ENCODE measurements at regions not wholly inside any gene's neighbourhood (a gene's known extent, or its start where the extent isn't known, plus 50 kb on each side); places are given as distances from the start of the nearest gene placed in this dataset.
"Not testable (repeated sequence)": the region's sequence is repeated elsewhere in the genome, so short reads cannot be mapped to it uniquely, and the experiment has no call there.

DNA sequence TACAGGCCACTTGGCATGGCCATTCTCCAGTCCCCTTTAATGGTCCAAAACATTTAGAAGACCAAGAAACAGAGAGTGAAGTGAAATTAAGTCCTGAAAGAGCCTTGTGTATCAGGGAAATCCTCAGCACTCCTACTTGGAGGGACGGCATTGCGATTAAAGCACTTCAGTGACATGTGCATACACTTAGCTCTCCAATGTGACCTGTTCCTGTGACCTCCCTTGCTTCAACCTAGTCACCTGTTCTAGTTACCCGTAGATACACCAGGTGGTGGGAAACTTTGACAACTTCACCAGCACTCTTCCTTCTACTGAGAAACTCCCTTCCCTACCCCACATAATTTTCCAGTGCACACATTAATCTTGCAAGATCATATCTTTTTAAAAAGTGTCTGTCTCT, 785.3 kb downstream of the TTLL7 start:
- DNase-seq: not testable (repeated sequence)

DNA sequence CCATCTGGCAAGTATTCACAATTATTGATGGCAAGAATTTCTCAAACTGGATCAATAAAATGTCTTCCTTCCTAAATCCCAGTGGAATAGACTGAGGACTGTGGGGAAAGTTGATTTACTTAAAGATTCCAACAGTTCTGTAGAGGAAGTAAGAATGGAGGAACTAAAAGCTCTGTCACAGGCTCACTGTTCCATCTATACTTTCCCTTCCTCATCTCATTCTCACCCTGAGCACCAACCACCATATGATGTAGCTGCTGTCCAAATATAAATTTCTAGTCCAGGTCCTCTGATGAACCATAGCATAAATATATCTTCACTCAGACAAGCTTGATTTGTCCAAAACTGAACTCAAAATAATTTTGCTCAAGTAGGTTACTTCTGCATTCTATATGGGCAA, 786.9 kb downstream of the TTLL7 start:
- not testable (repeated sequence) for DNase-seq

DNA sequence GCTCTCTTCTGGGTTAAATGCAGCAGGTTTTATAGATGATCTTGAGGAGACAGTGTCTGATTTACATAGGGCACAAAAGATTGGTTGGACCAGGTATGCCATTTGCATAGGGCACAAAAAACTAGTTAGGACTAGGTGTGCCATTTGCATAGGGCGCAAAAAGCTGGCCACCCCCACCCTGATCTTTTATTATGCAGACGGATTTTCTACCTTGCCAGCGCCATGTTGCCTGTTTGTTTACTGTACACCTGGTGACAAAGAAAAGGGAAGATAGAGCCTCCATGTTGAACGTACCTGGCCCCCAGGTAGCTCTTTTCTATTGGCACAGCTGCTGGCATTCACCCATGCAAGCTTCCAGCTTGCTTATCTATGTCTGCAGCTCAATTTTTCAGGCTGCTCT, 790.4 kb downstream of the TTLL7 start:
- not testable (repeated sequence) for DNase-seq

DNA sequence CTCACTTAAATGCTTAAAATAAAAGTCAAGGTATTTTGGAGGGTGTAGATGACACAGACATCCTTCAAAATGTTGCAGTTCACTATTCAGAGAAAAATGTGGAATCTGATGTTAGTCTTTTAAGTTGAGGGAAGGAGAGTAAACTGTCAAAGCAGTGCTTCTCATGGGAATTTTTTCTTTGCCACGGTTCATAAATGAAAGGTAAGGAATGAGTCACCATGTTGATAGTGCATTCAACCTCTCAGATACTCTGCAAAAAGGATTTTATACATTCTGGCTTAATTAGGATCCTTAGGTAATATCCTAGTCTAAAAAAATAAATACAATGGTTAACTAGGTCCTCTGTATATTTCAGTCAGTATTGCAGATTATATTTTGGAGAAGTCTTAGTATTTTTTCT, 804.3 kb downstream of the TTLL7 start:
- DNase-seq: not testable (repeated sequence)

DNA sequence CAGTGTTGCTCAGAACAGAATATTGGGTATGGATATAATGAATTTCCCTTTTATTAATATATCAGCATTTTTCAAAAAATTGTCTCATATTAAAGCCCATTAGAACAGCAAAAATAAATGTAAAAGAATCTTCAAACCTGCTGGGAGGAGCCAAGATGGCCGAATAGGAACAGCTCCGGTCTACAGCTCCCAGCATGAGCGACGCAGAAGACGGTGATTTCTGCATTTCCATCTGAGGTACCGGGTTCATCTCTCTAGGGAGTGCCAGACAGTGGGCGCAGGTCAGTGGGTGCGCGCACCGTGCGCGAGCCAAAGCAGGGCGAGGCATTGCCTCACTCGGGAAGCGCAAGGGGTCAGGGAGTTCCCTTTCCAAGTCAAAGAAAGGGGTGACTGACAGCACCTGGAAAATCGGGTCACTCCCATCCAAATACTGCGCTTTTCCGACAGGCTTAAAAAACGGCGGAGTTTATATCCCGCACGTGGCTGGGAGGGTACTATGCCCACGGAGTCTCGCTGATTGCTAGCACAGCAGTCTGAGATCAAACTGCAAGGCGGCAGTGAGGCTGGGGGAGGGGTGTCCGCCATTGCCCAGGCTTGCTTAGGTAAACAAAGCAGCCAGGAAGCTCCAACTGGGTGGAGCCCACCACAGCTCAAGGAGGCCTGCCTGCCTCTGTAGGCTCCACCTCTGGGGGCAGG, 816.8 kb downstream of the TTLL7 start:
- DNase-seq: not testable (repeated sequence)

DNA sequence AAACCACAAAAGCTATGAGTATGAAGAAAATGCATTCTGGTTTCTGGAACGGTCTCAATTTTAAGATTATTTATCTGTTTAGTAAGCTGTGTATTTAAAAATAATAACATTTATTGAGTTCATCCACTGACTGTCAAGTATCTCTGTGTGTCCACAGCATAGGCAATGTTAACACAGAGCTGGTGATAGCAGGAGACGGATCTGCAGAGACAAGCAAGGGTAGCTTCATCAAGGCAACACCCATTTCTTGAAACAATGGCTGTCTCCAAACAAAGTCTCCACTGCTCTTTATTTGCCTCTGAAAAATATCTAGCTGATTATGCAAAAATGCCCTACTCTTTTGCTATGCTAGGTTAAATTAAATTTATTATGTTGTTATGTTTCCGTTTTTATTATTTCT, 818.3 kb downstream of the TTLL7 start:
- not testable (repeated sequence) for DNase-seq

DNA sequence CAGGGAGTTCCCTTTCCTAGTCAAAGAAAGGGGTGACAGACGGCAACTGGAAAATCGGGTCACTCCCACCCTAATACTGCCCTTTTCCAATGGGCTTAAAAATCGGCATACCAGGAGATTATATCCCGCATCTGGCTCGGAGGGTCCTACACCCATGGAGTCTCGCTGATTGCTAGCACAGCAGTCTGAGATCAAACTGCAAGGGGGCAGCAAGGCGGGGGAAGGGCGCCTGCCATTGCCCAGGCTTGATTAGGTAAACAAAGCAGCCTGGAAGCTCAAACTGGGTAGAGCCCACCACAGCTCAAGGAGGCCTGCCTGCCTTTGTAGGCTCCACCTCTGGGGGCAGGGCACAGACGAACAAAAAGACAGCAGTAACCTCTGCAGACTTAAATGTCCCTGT, 831.3 kb downstream of the TTLL7 start:
- not testable (repeated sequence) for DNase-seq

DNA sequence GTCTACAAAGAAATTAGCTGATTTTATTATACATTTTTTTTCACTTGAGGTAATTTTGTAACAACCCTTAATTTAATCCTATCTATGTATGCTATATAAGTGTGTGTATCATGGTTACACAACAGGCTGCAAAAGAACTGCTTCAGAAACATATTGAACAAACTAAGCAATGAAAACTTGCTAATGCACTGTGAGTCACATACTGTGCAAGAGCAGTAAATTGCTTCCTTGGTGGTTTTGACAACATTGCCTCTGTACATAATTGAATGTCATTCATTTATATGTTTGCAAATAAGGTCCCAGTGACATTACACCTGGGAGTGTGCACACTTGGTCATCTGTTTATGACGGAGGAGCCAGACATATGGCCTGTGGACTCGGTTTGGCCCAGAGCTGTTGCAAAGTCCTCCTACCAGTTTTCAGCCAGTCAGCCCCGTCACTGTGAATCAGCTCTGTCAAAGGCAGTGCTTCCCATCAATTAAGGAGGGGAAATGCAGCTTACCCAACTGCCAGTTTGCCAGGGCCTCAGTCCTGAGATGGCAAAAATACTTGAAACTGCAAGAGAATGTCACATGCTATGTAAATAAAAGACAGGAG, 835.0 kb downstream of the TTLL7 start:
- DNase-seq: not testable (repeated sequence)

DNA sequence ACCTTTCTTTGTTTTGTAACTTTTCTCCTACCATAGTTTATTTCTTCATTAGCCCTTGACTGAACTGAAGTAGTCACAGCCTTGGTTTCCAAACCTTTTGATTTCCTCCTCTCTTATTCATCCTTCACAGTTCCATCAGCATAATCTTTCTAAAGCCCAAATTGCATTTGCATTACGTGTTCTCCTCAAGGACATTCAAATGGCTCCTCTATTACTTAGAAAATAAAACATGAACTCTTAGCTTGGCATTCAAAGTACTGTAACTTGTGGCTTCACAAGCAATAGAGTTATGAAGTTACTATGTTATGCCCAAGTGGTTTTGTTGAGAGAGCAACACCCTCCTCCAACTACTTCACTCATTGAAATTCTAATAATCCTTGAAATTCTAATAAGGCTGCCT, 840.0 kb downstream of the TTLL7 start:
- DNase-seq: not testable (repeated sequence)

DNA sequence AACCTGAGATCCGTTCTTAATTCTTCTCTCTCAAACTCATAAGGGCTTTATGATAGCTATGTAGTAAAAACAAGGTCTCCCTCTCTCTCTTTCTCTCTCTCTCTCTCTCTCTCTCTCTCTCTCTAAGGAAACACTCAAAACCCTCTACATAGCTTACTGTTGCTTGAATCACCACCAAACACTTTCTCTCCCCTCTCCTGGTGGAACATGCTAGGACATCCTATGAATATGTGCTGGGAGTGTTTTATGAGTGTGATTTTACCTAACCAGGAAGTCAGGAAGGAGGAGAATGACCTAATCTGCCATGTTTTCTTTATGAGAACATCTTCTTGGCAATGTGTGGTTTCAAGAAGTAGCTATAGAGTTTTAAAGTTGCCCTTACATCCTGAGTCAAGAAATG, 844.6 kb downstream of the TTLL7 start:
- not testable (repeated sequence) for DNase-seq

DNA sequence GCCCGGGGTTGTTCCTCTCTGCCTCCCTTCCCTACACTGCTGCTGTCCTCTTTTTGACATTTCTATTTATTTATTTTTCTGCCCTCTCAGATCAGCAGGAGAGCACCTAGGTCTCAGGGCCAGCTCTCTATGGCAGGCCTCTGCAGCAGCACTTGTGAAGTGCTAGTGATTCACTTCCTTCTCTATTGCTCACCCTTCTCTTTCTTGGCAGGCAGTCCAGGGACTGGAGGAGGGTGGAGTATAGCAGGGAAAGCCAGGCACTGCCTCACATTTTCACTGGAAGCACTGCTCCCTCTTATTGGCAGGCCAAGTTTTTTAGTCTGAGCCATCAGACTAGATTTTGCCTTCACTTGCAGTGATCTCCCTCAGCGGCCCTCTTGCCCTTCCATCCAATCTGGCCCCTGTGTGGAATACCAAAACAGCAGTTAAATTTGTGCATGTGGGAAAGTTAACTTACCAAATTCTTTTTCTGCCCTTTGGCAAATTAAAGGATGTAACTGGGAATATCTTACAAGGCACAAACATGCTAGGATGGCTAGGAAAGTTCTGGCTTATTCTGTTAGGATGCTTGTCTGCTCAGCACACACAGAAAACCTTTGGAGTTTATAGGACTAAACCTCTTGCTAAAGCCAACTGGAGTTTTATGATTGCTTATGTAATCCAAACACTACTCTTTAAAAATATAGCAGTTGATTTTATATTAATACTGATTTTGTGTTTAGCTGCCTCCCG, 847.6 kb downstream of the TTLL7 start:
- DNase-seq: not testable (repeated sequence)

DNA sequence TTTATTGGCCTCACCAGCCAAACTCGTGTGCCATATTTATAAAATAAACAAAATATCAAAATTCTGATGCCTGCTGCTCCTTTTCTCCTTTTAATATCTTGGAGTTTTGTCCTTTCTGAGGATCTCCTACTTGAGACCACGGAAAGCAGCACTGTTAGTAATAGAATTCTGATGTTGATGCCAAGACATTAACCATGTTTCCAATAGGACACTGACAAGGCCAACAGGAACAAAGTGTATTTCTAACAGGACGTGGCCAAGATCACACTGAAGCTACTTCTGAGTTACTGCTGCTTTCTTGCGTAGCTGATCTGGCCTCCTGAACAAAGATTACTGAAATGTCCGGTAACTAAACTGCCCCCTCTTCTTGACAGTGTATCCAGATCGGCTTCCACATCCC, 848.5 kb downstream of the TTLL7 start:
- DNase-seq: not testable (repeated sequence)

DNA sequence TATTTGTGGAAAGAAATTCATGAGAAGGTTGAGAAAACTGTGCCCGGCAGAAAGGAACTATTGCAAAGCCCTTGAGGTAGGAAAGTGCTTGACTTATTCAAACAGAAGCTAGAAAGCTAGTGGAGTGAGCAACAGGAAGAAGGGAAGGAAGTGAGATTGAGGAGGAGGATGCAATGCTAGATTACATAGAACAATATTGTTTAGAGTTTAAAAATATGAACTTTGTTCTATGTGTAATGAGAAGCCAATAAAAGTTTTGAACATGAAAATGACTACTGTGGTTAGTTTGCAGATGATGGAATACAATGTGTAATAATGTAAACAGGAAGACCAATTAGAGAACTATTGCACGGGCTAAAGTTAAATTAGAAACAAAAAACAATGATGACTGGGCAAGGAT, 853.1 kb downstream of the TTLL7 start:
- DNase-seq: not testable (repeated sequence)

DNA sequence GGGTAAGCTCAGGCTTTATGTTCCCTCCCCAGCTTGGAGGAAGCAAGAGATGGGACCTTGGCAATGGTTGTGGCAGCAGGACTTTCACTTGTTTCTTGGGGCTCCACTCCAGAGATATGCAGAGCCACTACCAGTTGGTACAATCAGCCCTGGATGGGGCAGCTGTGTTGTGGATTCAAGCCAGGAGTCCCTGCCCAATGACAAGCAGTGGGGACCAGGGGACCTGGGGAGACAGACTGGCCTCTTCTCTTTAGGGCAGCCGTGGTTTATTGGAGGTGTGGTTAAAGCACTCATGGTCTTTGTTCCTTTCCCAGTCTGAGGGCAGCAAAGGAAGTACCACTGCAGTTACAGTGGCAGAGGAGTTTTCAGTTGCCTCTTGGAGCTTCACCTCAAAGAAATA, 856.1 kb downstream of the TTLL7 start:
- DNase-seq: not testable (repeated sequence)

DNA sequence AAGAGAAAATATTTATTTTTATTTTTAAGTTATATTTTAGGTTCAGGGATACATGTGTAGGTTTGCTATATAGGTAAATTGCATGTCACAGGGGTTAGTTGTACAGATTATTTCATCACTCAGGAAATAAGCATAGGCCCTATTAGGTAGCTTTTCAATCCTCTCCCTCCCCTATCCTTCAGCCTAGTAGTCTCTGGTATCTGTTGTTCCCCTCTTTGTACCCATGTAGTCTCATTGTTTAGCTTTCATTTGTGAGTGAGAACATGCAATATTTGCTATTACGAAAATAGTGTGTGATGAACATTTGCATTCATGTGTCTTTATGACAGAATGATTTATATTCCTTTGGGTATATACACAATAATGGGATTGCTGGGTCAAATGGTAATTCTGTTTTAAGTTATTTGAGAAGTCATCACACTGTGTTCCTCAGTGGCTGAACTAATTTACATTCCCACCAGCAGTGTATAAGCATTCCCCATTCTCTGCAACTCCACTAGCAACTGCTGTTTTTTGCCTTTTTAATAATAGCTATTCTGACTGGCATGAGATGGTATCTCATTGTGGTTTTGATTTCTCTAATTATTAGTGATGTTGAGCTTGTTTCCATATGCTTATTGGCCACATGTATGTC, 863.3 kb downstream of the TTLL7 start:
- DNase-seq: not testable (repeated sequence)

DNA sequence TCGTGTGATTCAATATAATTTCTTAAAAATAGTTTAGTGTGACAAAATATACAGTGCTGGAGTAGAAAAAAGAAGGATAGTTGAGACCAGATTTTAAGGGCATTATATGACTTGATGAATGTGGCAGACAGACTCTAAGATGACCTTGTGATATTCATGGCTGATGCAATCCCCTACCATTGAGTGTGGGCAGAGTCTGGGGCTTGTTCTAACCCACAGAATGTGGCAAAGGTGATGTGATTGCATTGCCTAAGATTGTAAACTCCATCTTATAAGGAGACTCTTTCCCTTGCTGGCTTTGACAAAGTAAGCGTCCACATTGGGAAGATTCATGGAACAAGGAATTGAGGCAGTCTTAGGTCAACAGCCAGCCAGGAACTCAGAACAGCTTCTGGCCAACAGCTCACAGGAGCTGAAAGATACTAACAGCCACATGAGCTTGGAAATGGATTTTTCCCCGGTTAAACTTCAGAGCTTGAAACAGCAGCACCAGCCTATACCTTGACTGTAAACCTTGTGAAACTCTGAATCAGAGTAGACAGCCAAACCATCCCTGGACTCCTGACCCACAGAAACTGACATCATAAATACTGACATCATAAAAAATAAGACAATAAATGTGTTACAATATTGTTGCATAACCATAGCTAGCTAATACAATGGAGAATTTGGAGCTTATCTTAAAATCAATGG, 864.5 kb downstream of the TTLL7 start:
- DNase-seq: not testable (repeated sequence)

DNA sequence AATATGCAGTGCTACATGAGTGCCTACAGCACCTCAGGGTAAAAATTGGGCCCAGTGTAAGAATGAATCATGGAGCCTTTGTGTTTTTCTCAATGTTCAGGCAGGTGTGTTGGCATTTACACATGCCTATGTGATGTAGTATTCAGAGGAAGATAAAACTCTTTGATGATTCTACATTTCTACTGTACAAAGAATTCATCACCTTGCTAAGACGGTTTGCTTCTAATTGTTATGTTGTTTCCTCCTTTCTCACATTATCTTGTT, 867.3 kb downstream of the TTLL7 start:
- no peak for DNase-seq

DNA sequence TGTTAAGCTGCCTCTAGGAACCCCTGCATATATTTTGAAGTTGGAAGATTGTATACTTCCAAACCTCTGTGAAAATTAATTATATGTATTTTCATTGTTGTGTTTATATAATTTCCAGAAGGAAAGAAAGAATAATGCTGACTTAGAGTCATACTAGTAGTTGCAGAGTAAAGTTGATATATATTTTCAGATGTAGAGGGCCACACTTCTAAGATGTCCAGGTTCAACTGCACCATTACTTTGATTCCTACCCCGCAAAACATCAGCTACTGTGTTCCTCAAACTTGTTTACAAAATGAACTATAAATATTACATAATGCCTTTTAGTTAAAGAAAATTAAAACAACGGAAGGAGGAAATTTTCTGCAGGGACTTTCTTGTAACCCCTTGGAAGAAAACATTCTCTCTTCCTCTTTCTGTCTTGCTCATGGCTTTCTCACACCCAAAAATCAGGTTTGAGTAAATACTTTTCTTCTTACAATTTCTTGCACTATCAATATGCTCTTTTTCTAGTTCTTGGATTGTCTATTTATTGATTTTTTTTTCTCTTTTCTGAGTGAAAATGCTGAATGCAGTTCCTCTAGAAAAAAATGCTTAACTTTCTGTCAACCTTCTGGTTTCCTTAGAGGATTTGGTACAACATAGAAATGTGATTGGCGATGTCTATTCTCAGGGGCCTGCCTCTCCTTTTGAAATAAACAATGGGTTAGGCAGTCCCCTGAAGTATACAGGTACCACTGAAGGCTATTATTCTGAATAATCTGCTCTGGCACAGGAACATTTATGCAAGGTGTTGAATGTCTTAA, 867.8 kb downstream of the TTLL7 start:
- DNase-seq: no peak

DNA sequence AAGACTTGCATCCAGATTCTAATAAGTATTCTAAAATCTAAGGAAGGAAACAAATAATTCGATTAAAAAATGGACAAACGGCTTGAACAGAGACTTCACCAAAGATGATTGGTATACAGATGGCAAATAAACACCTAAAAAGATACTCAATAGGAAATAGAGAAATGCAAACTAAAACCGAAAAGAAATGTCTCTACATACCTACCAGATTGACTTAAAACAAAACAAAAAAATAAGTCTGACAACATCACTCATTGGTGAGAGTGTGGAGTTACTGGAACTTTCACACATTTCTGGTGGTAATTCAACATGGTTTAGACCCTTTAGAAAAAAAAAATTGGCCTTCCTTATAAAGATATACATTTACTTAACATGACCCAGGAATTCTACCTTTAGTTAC, 869.8 kb downstream of the TTLL7 start:
- DNase-seq: no peak

DNA sequence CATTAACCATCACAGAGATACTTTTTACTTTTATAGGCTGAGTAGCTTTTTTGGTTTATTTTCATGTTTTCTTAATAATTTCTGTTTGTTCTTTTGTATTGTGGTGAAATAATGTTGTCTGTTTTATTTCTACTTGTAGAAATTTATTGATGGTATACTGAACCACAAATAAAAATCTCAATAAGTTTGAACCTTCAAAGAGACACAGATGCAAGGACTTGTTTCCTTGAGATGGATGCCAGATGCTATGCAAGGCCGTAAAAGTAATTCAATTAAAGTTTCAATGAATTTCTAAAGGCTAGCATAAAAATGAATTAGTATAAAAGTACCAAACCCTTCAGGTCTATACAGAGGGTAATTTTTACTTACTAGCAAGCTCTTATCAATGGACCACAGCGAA, 873.5 kb downstream of the TTLL7 start:
- no peak for DNase-seq

DNA sequence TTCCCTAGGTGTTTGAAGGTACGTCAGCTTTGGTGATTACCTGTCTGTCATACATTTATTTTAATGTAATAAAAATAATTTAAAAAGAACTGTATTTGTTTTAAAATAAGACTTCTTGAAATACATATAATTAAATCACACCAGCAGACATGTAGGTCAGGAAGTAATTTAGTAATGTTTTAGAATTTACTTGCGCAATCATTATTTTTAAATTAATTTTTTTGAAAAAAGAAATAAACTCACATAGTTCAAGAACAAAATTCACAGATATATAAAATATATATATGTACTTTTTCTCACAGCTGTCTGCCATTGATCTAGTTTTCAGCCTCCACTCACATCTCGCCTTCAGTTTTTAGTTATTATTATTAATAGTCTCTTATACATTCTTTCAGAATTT, 875.9 kb downstream of the TTLL7 start:
- DNase-seq: no peak

DNA sequence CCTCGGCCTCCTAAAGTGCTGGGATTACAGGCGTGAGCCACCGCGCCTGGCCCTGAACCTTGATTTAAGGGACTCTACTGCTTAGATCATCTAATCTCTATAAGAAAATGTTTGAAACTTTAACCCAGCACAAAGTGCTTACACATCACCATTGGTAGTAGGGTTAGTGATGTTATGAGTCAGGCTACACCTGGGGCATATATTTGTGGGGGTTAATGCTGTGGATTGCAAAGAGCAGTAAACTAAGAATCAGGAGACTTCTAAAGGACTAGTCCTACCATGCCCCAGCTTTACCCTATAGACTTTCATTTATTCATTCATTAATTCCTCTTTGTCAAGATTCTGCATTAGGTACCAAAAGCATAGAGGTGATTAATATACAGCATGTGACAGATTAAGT, 880.5 kb downstream of the TTLL7 start:
- DNase-seq: no peak

Measured in NK-92 treated with Interleukin-12 subunit alpha and Interleukin-12 subunit beta, amount 100 ng/mL, for 24 hours (cell line).